Lower leg skin (tissue), 4 donors: ENCODE measurements at regions not wholly inside any gene's neighbourhood (a gene's known extent, or its start where the extent isn't known, plus 50 kb on each side); places are given as distances from the start of the nearest gene placed in this dataset.

ENCODE experiments used
- DNase-seq, 2 donors: peaks; one replicate each; pipeline ENCODE4 v3.0.0-alpha.2; 2019; ENCODE audit warnings: low spot score in 2 of 2
- H3K4me3 ChIP-seq: fragments of 200-600 bp; sonication (generic); 2 replicates; pipeline ENCODE4 v1.5.1; 2017; ENCODE audit warnings: mild to moderate bottlenecking, low read depth; ENCODE audit not compliant: poor library complexity, severe bottlenecking
- POLR2A ChIP-seq, 2 donors: fragments of 450-650 bp; IDR thresholded peaks; one replicate each; pipeline ENCODE4 v1.6.1; 2016 to 2017; ENCODE audit warnings: antibody characterized with exemption in 2 of 2, mild to moderate bottlenecking in 1 of 2, moderate library complexity in 1 of 2
- WGBS, 2 donors: methylation state at CpG; one replicate each; pipeline ENCODE4 v1.1.5; 2018; 5-methylcytosine and 5-hydroxymethylcytosine counted together
- intact Hi-C: fragments of 100-400 bp; cut with DNase I; formaldehyde crosslinking; loops from one replicate; pipeline ENCODE4 v1.15.0; 2023; ENCODE audit warnings: low total_unique reads
- TF ChIP-seq, protein P1 (sequence below), 3 donors: fragments of 450-650 bp; IDR thresholded peaks; one replicate each; pipeline ENCODE4 v1.5.1; 2016; ENCODE audit warnings: antibody characterized with exemption in 3 of 3, mild to moderate bottlenecking in 3 of 3, moderate library complexity in 2 of 3

DNA sequence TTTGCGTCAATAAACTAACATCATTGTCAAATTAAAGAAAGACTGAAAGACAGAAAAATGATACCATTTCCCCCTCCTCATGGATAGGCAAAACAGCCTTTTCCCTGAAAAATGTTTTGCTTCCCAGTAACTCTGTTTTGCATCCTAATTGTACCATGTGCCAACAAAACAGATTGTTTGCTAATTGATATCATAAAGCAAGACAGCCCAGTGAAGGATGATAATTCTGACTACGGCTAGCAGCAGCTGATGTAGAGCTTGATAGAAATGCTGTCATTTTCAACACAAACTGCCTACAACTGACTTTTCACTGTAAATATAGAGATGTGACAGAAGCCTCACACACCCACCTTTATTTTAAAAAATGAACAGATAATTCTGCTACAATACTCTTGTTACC lies 1061.6 kb downstream of the HACE1 start:
- DNase-seq, result no peak
- TF ChIP-seq, protein P1, sequence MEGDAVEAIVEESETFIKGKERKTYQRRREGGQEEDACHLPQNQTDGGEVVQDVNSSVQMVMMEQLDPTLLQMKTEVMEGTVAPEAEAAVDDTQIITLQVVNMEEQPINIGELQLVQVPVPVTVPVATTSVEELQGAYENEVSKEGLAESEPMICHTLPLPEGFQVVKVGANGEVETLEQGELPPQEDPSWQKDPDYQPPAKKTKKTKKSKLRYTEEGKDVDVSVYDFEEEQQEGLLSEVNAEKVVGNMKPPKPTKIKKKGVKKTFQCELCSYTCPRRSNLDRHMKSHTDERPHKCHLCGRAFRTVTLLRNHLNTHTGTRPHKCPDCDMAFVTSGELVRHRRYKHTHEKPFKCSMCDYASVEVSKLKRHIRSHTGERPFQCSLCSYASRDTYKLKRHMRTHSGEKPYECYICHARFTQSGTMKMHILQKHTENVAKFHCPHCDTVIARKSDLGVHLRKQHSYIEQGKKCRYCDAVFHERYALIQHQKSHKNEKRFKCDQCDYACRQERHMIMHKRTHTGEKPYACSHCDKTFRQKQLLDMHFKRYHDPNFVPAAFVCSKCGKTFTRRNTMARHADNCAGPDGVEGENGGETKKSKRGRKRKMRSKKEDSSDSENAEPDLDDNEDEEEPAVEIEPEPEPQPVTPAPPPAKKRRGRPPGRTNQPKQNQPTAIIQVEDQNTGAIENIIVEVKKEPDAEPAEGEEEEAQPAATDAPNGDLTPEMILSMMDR (IDR thresholded peaks at IDR 0.05), result no peak
- TF ChIP-seq POLR2A (IDR thresholded peaks at IDR 0.05), result no peak
- 60 to 64% methylated on average over 2 of the region's 2 CpGs for WGBS, 2 donors
- no peak overlapping the region for H3K4me3 ChIP-seq
- intact Hi-C loops, result no loop called here

DNA sequence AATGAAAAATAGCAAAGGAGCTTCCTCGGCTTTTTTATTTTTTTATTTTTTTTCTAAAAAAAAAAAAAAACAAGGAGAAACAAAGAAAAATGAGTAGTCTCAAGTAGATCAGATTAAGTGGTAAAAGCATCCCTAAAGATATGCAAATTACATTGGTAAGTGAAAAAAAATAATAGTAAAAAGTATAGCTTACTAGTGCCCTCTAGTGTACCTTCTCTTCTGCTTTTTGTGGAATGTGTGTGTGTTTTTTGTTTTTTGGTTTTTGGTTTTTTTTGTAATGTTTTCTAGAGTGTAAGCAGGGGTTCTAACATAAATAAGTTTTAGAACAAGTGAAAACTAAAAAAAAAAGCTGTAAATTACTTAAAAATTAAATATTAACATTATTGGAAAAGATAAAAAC lies 1062.0 kb downstream of the HACE1 start:
- intact Hi-C loops, result no loop called here

DNA sequence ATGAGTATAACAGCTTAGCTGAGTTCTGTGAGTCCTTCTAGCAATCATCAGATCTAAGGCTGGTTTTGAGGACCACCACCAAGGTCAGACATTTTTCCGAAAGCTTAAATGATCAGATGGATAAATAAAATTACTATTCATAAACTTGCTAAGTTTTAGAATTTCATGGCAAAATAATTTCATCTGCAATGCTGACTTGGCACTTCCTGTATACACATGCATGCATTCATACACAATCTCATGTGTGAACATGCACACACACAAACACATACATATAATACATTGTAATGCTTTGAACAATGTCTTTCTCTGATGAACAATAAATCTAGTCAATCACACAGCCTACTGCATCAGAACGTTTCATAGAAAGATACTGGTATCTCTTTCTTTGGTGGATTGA lies 1068.3 kb downstream of the HACE1 start:
- H3K4me3 ChIP-seq, result no peak overlapping the region
- intact Hi-C loops, result no loop called here
- no peak for TF ChIP-seq POLR2A (IDR thresholded peaks at IDR 0.05)
- TF ChIP-seq, protein P1 (IDR thresholded peaks at IDR 0.05), result no peak
- DNase-seq, result no peak
- WGBS, 2 donors, result 77 to 84% methylated on average over 2 of the region's 2 CpGs

More for the DNA sequence above, 1062.0 kb downstream of the HACE1 start:
- no peak overlapping the region for H3K4me3 ChIP-seq
- no peak for DNase-seq
- 47 to 58% methylated on average over 1 of the region's 1 CpG for WGBS, 2 donors
- TF ChIP-seq POLR2A (IDR thresholded peaks at IDR 0.05), result no peak
- TF ChIP-seq, protein P1 (IDR thresholded peaks at IDR 0.05), result no peak

DNA sequence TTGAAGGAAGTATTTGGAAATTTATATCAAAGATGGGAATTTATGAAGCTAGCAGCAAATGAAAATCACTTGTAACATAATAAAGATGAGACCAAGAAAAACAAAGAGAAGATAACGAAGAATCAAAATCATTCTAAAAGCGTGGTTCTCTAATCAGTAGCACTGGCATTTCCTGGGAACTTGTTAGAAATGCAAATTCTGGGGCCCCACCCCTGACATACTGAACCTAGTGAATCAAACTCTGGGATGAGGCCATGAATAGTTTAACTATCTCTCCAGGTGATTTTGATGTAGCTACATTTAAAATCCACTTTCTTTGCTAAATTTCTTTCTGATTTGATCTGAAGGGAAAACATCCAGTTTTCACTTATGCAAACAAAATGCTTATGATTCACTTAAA lies 1075.6 kb downstream of the HACE1 start:
- H3K4me3 ChIP-seq, result no peak overlapping the region
- TF ChIP-seq POLR2A (IDR thresholded peaks at IDR 0.05), result no peak
- TF ChIP-seq, protein P1 (IDR thresholded peaks at IDR 0.05), result no peak
- intact Hi-C loops, result no loop called here
- WGBS, 2 donors, result 43 to 48% methylated on average over 2 of the region's 2 CpGs
- DNase-seq, result no peak

DNA sequence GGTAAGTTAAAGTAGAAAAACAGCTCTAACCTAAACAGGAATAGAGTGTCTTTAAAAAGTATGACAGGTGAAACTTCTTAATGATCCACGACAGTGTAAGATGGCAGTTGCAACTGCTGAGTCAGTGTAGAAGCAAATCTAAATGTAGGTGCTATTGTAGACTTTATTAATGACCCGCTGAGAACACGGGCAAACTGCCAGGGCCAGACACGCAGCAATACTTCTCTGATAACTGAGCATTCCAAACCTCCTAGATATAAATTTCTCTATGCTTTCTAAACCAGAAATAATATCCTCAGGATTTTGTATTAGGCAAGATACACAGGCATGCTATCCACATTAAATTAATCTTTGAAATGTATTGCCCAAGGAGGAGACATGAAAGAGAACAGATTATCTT lies 1076.4 kb downstream of the HACE1 start:
- no peak for TF ChIP-seq POLR2A (IDR thresholded peaks at IDR 0.05)
- TF ChIP-seq, protein P1 (IDR thresholded peaks at IDR 0.05), result no peak
- intact Hi-C loops, result no loop called here
- no peak overlapping the region for H3K4me3 ChIP-seq
- WGBS, 2 donors, result 25 to 28% methylated on average over 4 of the region's 4 CpGs
- DNase-seq, result no peak

DNA sequence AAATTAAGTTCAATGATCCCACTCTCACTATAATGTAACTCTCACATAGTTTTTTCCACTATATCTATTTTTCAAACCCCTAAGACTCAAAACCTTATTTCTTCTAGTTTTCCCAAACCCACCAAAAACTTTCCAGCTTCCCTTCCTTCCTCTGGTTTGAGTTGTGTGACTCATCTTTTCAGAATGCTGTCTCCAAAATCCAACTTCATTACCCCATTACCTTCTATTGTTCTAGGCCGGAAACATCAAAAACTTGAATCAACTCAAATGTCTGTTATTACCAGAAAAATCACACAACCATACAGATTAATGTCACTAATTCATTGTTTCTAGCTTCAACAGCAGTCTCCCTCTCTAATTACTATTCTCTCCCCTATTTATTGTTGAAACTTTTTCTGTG lies 1090.3 kb downstream of the HACE1 start:
- no peak overlapping the region for H3K4me3 ChIP-seq
- no peak for TF ChIP-seq POLR2A (IDR thresholded peaks at IDR 0.05)
- TF ChIP-seq, protein P1 (IDR thresholded peaks at IDR 0.05), result no peak
- WGBS, 2 donors, result 73 to 86% methylated on average over 1 of the region's 1 CpG
- intact Hi-C loops, result no loop called here
- no peak for DNase-seq
